ENCODE measurements at regions not wholly inside any gene's neighbourhood (a gene's known extent, or its start where the extent isn't known, plus 50 kb on each side); places are given as distances from the start of the nearest gene placed in this dataset.

GRCh38 chr5:158285698-158286097, 426.8 kb upstream of the CLINT1 start:
- no peak for TF ChIP-seq CTCF (IDR thresholded peaks at IDR 0.05)
- Histone ChIP-seq H3K27me3 (ENCODE audit: low read depth) (no peaks in the 10 kb centered on the region), H3K9me3 (no peaks in the 10 kb centered on the region), H3K36me3 (no peaks in the 10 kb centered on the region), H3K4me3 (no peak overlapping the region), H3K4me1 (no peaks in the 10 kb centered on the region), H3K27ac (no peak overlapping the region)
- ATAC-seq (no peak), DNase-seq (no peak)
- intact Hi-C loops (cut with DNase I): no loop called here

GRCh38 chr5:158284242-158284641, 425.3 kb upstream of the CLINT1 start:
- TF ChIP-seq CTCF (IDR thresholded peaks at IDR 0.05): no peak
- ATAC-seq (no peak), DNase-seq (no peak)
- H3K27ac ChIP-seq: no peak overlapping the region
- H3K9me3 ChIP-seq: no peaks in the 10 kb centered on the region
- no peaks in the 10 kb centered on the region for H3K27me3 ChIP-seq (ENCODE audit: low read depth)
- H3K4me1 ChIP-seq: no peaks in the 10 kb centered on the region
- intact Hi-C loops (cut with DNase I): no loop called here
- H3K4me3 ChIP-seq: no peak overlapping the region
- H3K36me3 ChIP-seq: no peaks in the 10 kb centered on the region

GRCh38 chr5:158283397-158283796, 424.5 kb upstream of the CLINT1 start:
- Histone ChIP-seq H3K36me3 (no peaks in the 10 kb centered on the region), H3K4me1 (no peaks in the 10 kb centered on the region), H3K9me3 (no peaks in the 10 kb centered on the region), H3K27ac (no peak overlapping the region), H3K27me3 (ENCODE audit: low read depth) (no peaks in the 10 kb centered on the region), H3K4me3 (no peak overlapping the region)
- ATAC-seq (no peak), DNase-seq (no peak)
- TF ChIP-seq CTCF (IDR thresholded peaks at IDR 0.05): no peak
- intact Hi-C loops (cut with DNase I): no loop called here

- DNase-seq (no peak), ATAC-seq (no peak)
- H3K4me1 ChIP-seq: no peaks in the 10 kb centered on the region
- no peaks in the 10 kb centered on the region for H3K36me3 ChIP-seq
- intact Hi-C loops (cut with DNase I): no loop called here
- no peak overlapping the region for H3K4me3 ChIP-seq
- H3K9me3 ChIP-seq: no peaks in the 10 kb centered on the region
- no peak overlapping the region for H3K27ac ChIP-seq
- H3K27me3 ChIP-seq (ENCODE audit: low read depth): no peaks in the 10 kb centered on the region
- no peak for TF ChIP-seq CTCF (IDR thresholded peaks at IDR 0.05)
Observed at GRCh38 chr5:158278216-158278925, 419.4 kb upstream of the CLINT1 start.

GRCh38 chr5:158277276-158277675, 418.3 kb upstream of the CLINT1 start:
- ATAC-seq: no peak
- H3K27ac ChIP-seq: no peak overlapping the region
- TF ChIP-seq CTCF (IDR thresholded peaks at IDR 0.05): no peak

More at GRCh38 chr5:158277276-158277675, 418.3 kb upstream of the CLINT1 start:
- Histone ChIP-seq H3K27me3 (ENCODE audit: low read depth) (no peaks in the 10 kb centered on the region), H3K9me3 (no peaks in the 10 kb centered on the region), H3K4me1 (no peaks in the 10 kb centered on the region), H3K4me3 (no peak overlapping the region), H3K36me3 (no peaks in the 10 kb centered on the region)
- DNase-seq: no peak
- intact Hi-C loops (cut with DNase I): no loop called here
